ENCODE measurements at regions not wholly inside any gene's neighbourhood (a gene's known extent, or its start where the extent isn't known, plus 50 kb on each side); places are given as distances from the start of the nearest gene placed in this dataset.

DNA sequence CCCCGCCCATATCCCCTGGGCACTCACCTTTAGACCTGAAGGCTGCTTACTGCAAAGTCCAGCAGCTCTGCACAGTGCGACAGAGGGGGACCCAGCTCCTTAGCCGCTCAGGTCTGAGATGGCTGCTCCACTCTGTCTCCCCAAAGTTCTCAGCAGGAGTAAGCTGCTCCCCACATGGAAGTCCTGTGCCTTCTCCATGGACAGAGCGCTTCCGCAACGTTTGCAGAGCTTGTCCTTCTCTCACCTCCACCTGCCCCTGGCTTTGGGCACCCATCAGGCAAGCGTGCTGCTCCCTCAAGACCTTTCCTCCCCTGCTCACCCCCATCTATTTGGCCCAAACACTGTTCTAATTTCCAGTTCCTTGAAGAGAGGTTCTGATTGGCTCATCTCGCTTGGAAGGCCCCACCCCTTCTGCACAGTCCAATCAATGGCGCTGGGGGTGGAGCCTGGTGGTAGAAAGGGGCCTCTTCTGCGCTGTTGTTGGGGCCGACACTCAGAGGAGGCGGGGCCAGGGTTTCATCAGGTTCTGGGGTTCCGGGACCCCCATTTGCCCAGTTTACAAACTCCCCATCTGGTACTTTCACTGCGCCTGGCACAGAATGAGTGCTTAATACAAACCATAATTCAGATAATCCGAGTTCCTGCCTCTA lies 137.2 kb downstream of the CYLD start:
- FAIRE-seq: no peak
- Histone ChIP-seq H3K9me3 (ENCODE audit: control insufficient read depth in 2 of 2, insufficient read depth in 1 of 2, low read depth in 1 of 2, low read length in 1 of 2) (no peaks in the 10 kb centered on the region), H3K4me1 (ENCODE audit: control insufficient read depth in 3 of 3, insufficient read depth in 2 of 3, low read depth in 1 of 3, low read length in 2 of 3) (no peaks in the 10 kb centered on the region), H3K4me3 (ENCODE audit: low read depth in 1 of 3, low read length in 3 of 3) (no peak overlapping the region), H3K27ac (ENCODE audit: low read depth in 1 of 3, low read length in 2 of 3) (no peak overlapping the region), H3K27me3 (ENCODE audit: control insufficient read depth in 3 of 3, insufficient read depth in 3 of 3, low read length in 3 of 3) (peaks cover 0 to 4% (median 1%) of the 10 kb centered on the region in 3 donors), H3K36me3 (ENCODE audit: control insufficient read depth in 3 of 3, insufficient read depth in 2 of 3, low read depth in 1 of 3, low read length in 3 of 3) (no peaks in the 10 kb centered on the region)
- no peak for DNase-seq
- WGBS, 3 donors: 82 to 85% (median 83%) methylated on average over 15 of the region's 15 CpGs

DNA sequence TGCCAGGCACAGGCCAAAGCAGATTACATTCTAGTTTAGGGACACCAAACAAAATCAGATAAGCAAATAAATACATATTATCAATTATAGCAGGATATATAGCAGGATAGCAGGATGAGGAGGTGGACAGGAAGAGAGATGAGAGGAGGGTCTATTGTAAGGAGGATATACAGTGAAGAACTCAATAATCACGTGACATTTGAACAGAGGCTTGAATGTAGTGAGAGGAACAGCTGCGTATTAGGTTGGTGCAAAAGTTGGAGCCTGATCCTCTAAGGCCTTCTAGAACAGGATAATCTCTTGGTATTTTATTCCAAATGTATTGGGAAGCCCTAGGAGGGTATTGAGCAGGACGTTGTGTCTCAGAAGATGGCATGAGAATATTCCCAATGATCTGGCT lies 136.7 kb downstream of the CYLD start:
- H3K27me3 ChIP-seq (ENCODE audit: control insufficient read depth in 3 of 3, insufficient read depth in 3 of 3, low read length in 3 of 3): peaks cover 0 to 4% (median 1%) of the 10 kb centered on the region in 3 donors
- DNase-seq (no peak), FAIRE-seq (no peak)
- no peaks in the 10 kb centered on the region for H3K9me3 ChIP-seq (ENCODE audit: control insufficient read depth in 2 of 2, insufficient read depth in 1 of 2, low read depth in 1 of 2, low read length in 1 of 2)
- no peaks in the 10 kb centered on the region for H3K36me3 ChIP-seq (ENCODE audit: control insufficient read depth in 3 of 3, insufficient read depth in 2 of 3, low read depth in 1 of 3, low read length in 3 of 3)
- H3K4me3 ChIP-seq (ENCODE audit: low read depth in 1 of 3, low read length in 3 of 3): no peak overlapping the region
- H3K27ac ChIP-seq (ENCODE audit: low read depth in 1 of 3, low read length in 2 of 3): no peak overlapping the region
- WGBS, 3 donors: 55 to 76% (median 58%) methylated on average over 3 of the region's 3 CpGs
- H3K4me1 ChIP-seq (ENCODE audit: control insufficient read depth in 3 of 3, insufficient read depth in 2 of 3, low read depth in 1 of 3, low read length in 2 of 3): no peaks in the 10 kb centered on the region

DNA sequence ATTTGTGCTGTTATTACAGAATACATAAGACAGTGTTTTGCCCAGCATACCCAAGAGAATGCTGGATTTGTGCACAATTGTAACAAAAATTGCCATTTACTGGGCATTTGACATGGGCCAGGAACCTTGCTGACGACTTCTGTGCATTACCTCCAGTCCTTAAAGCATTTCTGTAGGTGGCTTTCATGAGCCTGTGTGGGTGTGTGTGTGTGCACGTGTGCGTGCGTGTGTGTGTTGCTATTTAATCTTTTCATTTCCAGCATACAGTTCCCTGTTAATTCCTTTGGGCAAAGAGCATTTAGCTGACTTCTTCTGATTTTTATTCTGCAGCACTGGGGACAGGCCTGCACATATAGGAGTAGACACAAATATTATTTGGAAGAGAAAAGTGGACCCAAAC lies 134.4 kb downstream of the CYLD start:
- FAIRE-seq (no peak), DNase-seq (no peak)
- Histone ChIP-seq H3K27me3 (ENCODE audit: control insufficient read depth in 3 of 3, insufficient read depth in 3 of 3, low read length in 3 of 3) (peaks cover 0 to 4% (median 1%) of the 10 kb centered on the region in 3 donors), H3K27ac (ENCODE audit: low read depth in 1 of 3, low read length in 2 of 3) (no peak overlapping the region), H3K4me1 (ENCODE audit: control insufficient read depth in 3 of 3, insufficient read depth in 2 of 3, low read depth in 1 of 3, low read length in 2 of 3) (no peaks in the 10 kb centered on the region), H3K9me3 (ENCODE audit: control insufficient read depth in 2 of 2, insufficient read depth in 1 of 2, low read depth in 1 of 2, low read length in 1 of 2) (no peaks in the 10 kb centered on the region), H3K36me3 (ENCODE audit: control insufficient read depth in 3 of 3, insufficient read depth in 2 of 3, low read depth in 1 of 3, low read length in 3 of 3) (no peaks in the 10 kb centered on the region), H3K4me3 (ENCODE audit: low read depth in 1 of 3, low read length in 3 of 3) (no peak overlapping the region)
- WGBS, 3 donors: 80 to 87% (median 86%) methylated on average over 4 of the region's 4 CpGs

DNA sequence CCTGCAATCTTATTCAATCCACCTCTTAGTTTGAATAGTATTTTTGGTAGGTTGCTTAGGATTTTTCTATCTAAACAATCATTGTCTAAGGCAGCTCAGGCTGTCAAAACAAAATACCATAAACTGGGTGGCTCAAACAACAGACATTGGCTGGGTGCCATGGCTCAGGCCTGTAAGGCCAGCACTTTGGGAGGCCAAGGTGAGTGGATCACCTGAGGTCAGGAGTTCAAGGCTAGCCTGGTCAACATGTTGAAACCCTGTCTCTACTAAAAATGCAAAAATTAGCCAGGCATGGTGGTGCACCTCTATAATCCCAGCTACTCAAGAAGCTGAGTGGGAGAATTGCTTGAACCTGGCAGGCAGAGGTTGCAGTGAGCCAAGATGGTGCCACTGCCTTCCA lies 126.7 kb downstream of the CYLD start:
- H3K4me3 ChIP-seq (ENCODE audit: low read depth in 1 of 3, low read length in 3 of 3): no peak overlapping the region
- H3K27ac ChIP-seq (ENCODE audit: low read depth in 1 of 3, low read length in 2 of 3): no peak overlapping the region
- DNase-seq (no peak), FAIRE-seq (no peak)
- H3K27me3 ChIP-seq (ENCODE audit: control insufficient read depth in 3 of 3, insufficient read depth in 3 of 3, low read length in 3 of 3): peaks cover 0 to 3% (median 0%) of the 10 kb centered on the region in 3 donors
- H3K36me3 ChIP-seq (ENCODE audit: control insufficient read depth in 3 of 3, insufficient read depth in 2 of 3, low read depth in 1 of 3, low read length in 3 of 3): no peaks in the 10 kb centered on the region
- H3K4me1 ChIP-seq (ENCODE audit: control insufficient read depth in 3 of 3, insufficient read depth in 2 of 3, low read depth in 1 of 3, low read length in 2 of 3): no peaks in the 10 kb centered on the region
- no peaks in the 10 kb centered on the region for H3K9me3 ChIP-seq (ENCODE audit: control insufficient read depth in 2 of 2, insufficient read depth in 1 of 2, low read depth in 1 of 2, low read length in 1 of 2)

- DNase-seq (no peak), FAIRE-seq (no peak)
- no peaks in the 10 kb centered on the region for H3K36me3 ChIP-seq (ENCODE audit: control insufficient read depth in 3 of 3, insufficient read depth in 2 of 3, low read depth in 1 of 3, low read length in 3 of 3)
- no peaks in the 10 kb centered on the region for H3K4me1 ChIP-seq (ENCODE audit: control insufficient read depth in 3 of 3, insufficient read depth in 2 of 3, low read depth in 1 of 3, low read length in 2 of 3)
- H3K9me3 ChIP-seq (ENCODE audit: control insufficient read depth in 2 of 2, insufficient read depth in 1 of 2, low read depth in 1 of 2, low read length in 1 of 2): no peaks in the 10 kb centered on the region
- 92 to 95% (median 93%) methylated on average over 2 of the region's 2 CpGs for WGBS, 3 donors
- H3K4me3 ChIP-seq (ENCODE audit: low read depth in 1 of 3, low read length in 3 of 3): no peak overlapping the region
- no peak overlapping the region for H3K27ac ChIP-seq (ENCODE audit: low read depth in 1 of 3, low read length in 2 of 3)
- H3K27me3 ChIP-seq (ENCODE audit: control insufficient read depth in 3 of 3, insufficient read depth in 3 of 3, low read length in 3 of 3): peaks cover 0 to 5% (median 0%) of the 10 kb centered on the region in 3 donors
Measured at GRCh38 chr16:50866806-50867205, 124.9 kb downstream of the CYLD start.

- Histone ChIP-seq H3K4me3 (ENCODE audit: low read depth in 1 of 3, low read length in 3 of 3) (no peak overlapping the region), H3K9me3 (ENCODE audit: control insufficient read depth in 2 of 2, insufficient read depth in 1 of 2, low read depth in 1 of 2, low read length in 1 of 2) (no peaks in the 10 kb centered on the region), H3K27ac (ENCODE audit: low read depth in 1 of 3, low read length in 2 of 3) (no peak overlapping the region), H3K27me3 (ENCODE audit: control insufficient read depth in 3 of 3, insufficient read depth in 3 of 3, low read length in 3 of 3) (peaks cover 0 to 5% (median 0%) of the 10 kb centered on the region in 3 donors), H3K4me1 (ENCODE audit: control insufficient read depth in 3 of 3, insufficient read depth in 2 of 3, low read depth in 1 of 3, low read length in 2 of 3) (peaks cover 0 to 8% (median 0%) of the 10 kb centered on the region in 3 donors), H3K36me3 (ENCODE audit: control insufficient read depth in 3 of 3, insufficient read depth in 2 of 3, low read depth in 1 of 3, low read length in 3 of 3) (no peaks in the 10 kb centered on the region)
- DNase-seq (no peak), FAIRE-seq (no peak)
- WGBS, 3 donors: 75 to 85% (median 85%) methylated on average over 5 of the region's 5 CpGs
Measured at GRCh38 chr16:50864386-50864785, 122.5 kb downstream of the CYLD start.

GRCh38 chr16:50863644-50864144 lies 121.8 kb downstream of the CYLD start:
- Histone ChIP-seq H3K36me3 (ENCODE audit: control insufficient read depth in 3 of 3, insufficient read depth in 2 of 3, low read depth in 1 of 3, low read length in 3 of 3) (no peaks in the 10 kb centered on the region), H3K27ac (ENCODE audit: low read depth in 1 of 3, low read length in 2 of 3) (no peak overlapping the region), H3K27me3 (ENCODE audit: control insufficient read depth in 3 of 3, insufficient read depth in 3 of 3, low read length in 3 of 3) (peaks cover 0 to 4% (median 0%) of the 10 kb centered on the region in 3 donors), H3K4me1 (ENCODE audit: control insufficient read depth in 3 of 3, insufficient read depth in 2 of 3, low read depth in 1 of 3, low read length in 2 of 3) (peaks cover 0 to 11% (median 0%) of the 10 kb centered on the region in 3 donors), H3K4me3 (ENCODE audit: low read depth in 1 of 3, low read length in 3 of 3) (no peak overlapping the region), H3K9me3 (ENCODE audit: control insufficient read depth in 2 of 2, insufficient read depth in 1 of 2, low read depth in 1 of 2, low read length in 1 of 2) (no peaks in the 10 kb centered on the region)
- DNase-seq (no peak), FAIRE-seq (no peak)
- 88 to 96% (median 91%) methylated on average over 8 of the region's 8 CpGs for WGBS, 3 donors

DNA sequence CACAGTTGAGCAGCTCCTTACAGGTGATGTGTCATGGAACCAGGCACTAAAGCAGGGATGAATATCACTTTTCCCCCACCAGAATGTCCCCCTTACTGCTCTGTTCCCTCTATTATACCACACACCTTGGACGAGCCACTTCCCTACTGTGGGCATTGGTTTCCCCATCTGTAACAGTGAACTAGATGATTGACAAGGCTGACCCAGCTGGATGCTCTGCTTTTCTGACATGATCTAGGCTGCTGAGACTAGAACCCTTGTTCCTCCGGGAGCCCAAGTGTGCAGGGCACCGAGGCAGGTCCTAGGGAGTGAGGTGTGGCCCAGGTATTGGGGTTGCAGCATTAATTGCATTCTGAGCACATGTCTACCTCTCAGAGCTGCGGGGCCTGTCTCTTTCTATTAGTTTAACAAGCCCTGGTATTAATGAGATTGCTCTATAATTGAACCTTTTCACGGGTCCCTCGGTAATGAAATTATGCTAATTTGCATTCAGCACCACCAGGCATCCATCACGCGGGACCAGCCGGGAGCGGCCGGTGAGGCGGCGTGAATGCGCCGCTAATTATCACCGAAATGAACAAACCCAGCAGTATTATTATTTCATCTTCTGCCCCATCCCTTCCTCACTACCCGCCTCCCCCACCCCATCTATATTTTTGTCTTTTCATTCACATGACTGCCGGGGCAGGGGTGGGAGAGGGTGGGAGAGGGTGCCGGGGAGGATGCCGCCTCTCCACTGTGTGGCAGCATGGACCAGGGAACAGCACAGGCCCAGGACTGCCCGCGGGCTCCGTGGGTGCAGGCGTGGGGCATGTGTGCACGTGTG lies 121.1 kb downstream of the CYLD start:
- FAIRE-seq (no peak), DNase-seq (no peak)
- Histone ChIP-seq H3K27ac (ENCODE audit: low read depth in 1 of 3, low read length in 2 of 3) (no peak overlapping the region), H3K27me3 (ENCODE audit: control insufficient read depth in 3 of 3, insufficient read depth in 3 of 3, low read length in 3 of 3) (peaks cover 0 to 3% (median 0%) of the 10 kb centered on the region in 3 donors), H3K4me1 (ENCODE audit: control insufficient read depth in 3 of 3, insufficient read depth in 2 of 3, low read depth in 1 of 3, low read length in 2 of 3) (peaks cover 0 to 11% (median 0%) of the 10 kb centered on the region in 3 donors), H3K4me3 (ENCODE audit: low read depth in 1 of 3, low read length in 3 of 3) (no peak overlapping the region), H3K36me3 (ENCODE audit: control insufficient read depth in 3 of 3, insufficient read depth in 2 of 3, low read depth in 1 of 3, low read length in 3 of 3) (no peaks in the 10 kb centered on the region), H3K9me3 (ENCODE audit: control insufficient read depth in 2 of 2, insufficient read depth in 1 of 2, low read depth in 1 of 2, low read length in 1 of 2) (no peaks in the 10 kb centered on the region)
- WGBS, 3 donors: 87 to 89% (median 88%) methylated on average over 25 of the region's 25 CpGs

Data from small intestine (tissue), 7 donors.